ENCODE measurements at regions not wholly inside any gene's neighbourhood (a gene's known extent, or its start where the extent isn't known, plus 50 kb on each side); places are given as distances from the start of the nearest gene placed in this dataset.
"Not testable (repeated sequence)": the region's sequence is repeated elsewhere in the genome, so short reads cannot be mapped to it uniquely, and the experiment has no call there.

GRCh38 chr3:86378829-86379228, 612.1 kb downstream of the VGLL3 start:
- Histone ChIP-seq H3F3A (ENCODE audit: insufficient read depth) (no peaks in the 10 kb centered on the region), H3K9me2 (replicated peaks; ENCODE audit: insufficient read depth, low read length) (no peaks in the 10 kb centered on the region), H2AFZ (ENCODE audit: low read depth, low read length, severe bottlenecking) (no peak overlapping the region), H3K36me3 (ENCODE audit: low read length) (no peaks in the 10 kb centered on the region), H3K4me3 (ENCODE audit: insufficient read depth, low read length, poor library complexity, severe bottlenecking) (no peak overlapping the region), H4K20me1 (ENCODE audit: low read depth, low read length) (no peaks in the 10 kb centered on the region), H3K27me3 (ENCODE audit: low read length) (no peaks in the 10 kb centered on the region), H3K27ac (ENCODE audit: low read depth, low read length) (no peak overlapping the region), H3K4me2 (ENCODE audit: low read depth, low read length, poor library complexity, severe bottlenecking) (no peak overlapping the region), H3K9ac (ENCODE audit: low read length) (no peak overlapping the region), H3K79me2 (ENCODE audit: insufficient read depth, low read length) (no peaks in the 10 kb centered on the region), H3K9me3 (ENCODE audit: insufficient read depth, low read length) (no peaks in the 10 kb centered on the region)
- TF ChIP-seq CTCF (IDR thresholded peaks at IDR 0.05; ENCODE audit: insufficient read depth, low read length, poor library complexity, severe bottlenecking) (no peak), EZH2phosphoT487 (conservative IDR thresholded peaks at IDR 0.05; ENCODE audit: low read length) (no peak)

DNA sequence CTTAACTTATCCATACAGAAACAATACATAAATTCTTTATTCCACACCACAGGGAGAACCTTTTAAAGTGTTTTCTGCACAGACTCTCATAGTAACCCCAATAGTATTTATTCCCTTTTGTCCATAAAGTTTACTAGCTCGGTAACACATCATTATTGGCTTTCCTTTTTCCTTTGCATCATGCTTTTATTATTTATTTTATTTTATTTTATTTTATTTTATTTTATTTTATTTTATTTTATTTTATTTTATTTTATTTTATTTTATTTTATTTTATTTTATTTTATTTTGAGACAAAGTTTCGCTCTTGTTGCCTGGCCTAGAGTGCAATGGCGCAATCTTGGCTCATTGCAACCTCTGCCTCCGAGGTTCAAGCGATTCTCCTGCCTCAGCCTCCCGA, 655.4 kb downstream of the VGLL3 start:
- not testable (repeated sequence) for H3K4me2 ChIP-seq (ENCODE audit: low read depth, low read length, poor library complexity, severe bottlenecking); H3K79me2 ChIP-seq (ENCODE audit: insufficient read depth, low read length); H3K4me3 ChIP-seq (ENCODE audit: insufficient read depth, low read length, poor library complexity, severe bottlenecking); H3K9ac ChIP-seq (ENCODE audit: low read length); H3K36me3 ChIP-seq (ENCODE audit: low read length); H3F3A ChIP-seq (ENCODE audit: insufficient read depth); H2AFZ ChIP-seq (ENCODE audit: low read depth, low read length, severe bottlenecking); H3K27me3 ChIP-seq (ENCODE audit: low read length); H3K9me2 ChIP-seq (replicated peaks; ENCODE audit: insufficient read depth, low read length); H3K27ac ChIP-seq (ENCODE audit: low read depth, low read length); H3K9me3 ChIP-seq (ENCODE audit: insufficient read depth, low read length); H4K20me1 ChIP-seq (ENCODE audit: low read depth, low read length)

DNA sequence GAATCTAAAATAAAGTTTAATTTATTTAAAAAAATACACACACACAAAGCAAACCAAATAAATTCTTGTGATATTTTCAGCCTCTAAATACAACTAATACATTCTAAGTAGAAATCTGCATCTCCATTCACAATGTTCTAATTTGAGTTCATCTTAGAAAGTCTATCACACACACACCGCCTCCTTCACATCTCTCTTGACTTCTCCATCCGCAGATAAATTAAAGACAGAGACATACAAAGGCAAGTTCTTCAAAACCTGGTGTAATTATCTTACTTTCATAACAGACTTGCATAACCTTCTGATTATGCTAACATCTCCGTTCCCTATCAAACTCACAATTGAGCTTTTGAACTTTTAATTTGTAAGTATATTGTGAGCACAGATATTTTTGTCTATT, 657.3 kb downstream of the VGLL3 start:
- Histone ChIP-seq H4K20me1 (ENCODE audit: low read depth, low read length) (no peaks in the 10 kb centered on the region), H3K36me3 (ENCODE audit: low read length) (no peaks in the 10 kb centered on the region), H3K27ac (ENCODE audit: low read depth, low read length) (no peak overlapping the region), H3K9ac (ENCODE audit: low read length) (no peak overlapping the region), H3F3A (ENCODE audit: insufficient read depth) (no peaks in the 10 kb centered on the region), H3K4me3 (ENCODE audit: insufficient read depth, low read length, poor library complexity, severe bottlenecking) (no peak overlapping the region), H3K9me2 (replicated peaks; ENCODE audit: insufficient read depth, low read length) (no peaks in the 10 kb centered on the region), H3K9me3 (ENCODE audit: insufficient read depth, low read length) (no peaks in the 10 kb centered on the region), H2AFZ (ENCODE audit: low read depth, low read length, severe bottlenecking) (no peak overlapping the region), H3K4me2 (ENCODE audit: low read depth, low read length, poor library complexity, severe bottlenecking) (no peak overlapping the region), H3K79me2 (ENCODE audit: insufficient read depth, low read length) (no peaks in the 10 kb centered on the region), H3K27me3 (ENCODE audit: low read length) (no peaks in the 10 kb centered on the region)
- TF ChIP-seq CTCF (IDR thresholded peaks at IDR 0.05; ENCODE audit: insufficient read depth, low read length, poor library complexity, severe bottlenecking) (no peak), EZH2phosphoT487 (conservative IDR thresholded peaks at IDR 0.05; ENCODE audit: low read length) (no peak)

DNA sequence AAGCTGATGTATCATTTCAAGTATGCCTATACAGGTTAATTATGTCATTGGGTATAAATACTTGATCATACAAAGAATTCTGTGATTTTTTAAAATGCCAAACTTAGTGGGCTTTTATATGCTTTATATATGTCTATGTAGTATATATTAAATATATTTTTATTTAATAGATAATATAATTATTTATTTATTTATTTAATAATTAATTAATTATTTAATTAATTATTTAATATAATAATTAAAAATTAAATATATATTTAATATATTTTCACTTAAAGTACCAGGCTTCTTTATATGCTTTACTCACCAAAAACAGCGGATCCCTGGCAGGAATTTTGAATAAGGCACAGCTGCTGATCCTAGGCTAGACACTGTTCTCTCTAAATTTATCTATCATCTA, 687.0 kb downstream of the VGLL3 start:
- H3K9ac ChIP-seq (ENCODE audit: low read length) = no peak overlapping the region
- H2AFZ ChIP-seq (ENCODE audit: low read depth, low read length, severe bottlenecking) = no peak overlapping the region
- TF ChIP-seq CTCF (IDR thresholded peaks at IDR 0.05; ENCODE audit: insufficient read depth, low read length, poor library complexity, severe bottlenecking) (no peak), EZH2phosphoT487 (conservative IDR thresholded peaks at IDR 0.05; ENCODE audit: low read length) (no peak)
- H3K27me3 ChIP-seq (ENCODE audit: low read length) = no peaks in the 10 kb centered on the region
- H3K79me2 ChIP-seq (ENCODE audit: insufficient read depth, low read length) = no peaks in the 10 kb centered on the region
- H3K27ac ChIP-seq (ENCODE audit: low read depth, low read length) = no peak overlapping the region
- no peaks in the 10 kb centered on the region for H3K9me3 ChIP-seq (ENCODE audit: insufficient read depth, low read length)
- H3K9me2 ChIP-seq (replicated peaks; ENCODE audit: insufficient read depth, low read length) = no peaks in the 10 kb centered on the region
- no peaks in the 10 kb centered on the region for H3F3A ChIP-seq (ENCODE audit: insufficient read depth)
- H3K36me3 ChIP-seq (ENCODE audit: low read length) = no peaks in the 10 kb centered on the region
- H3K4me3 ChIP-seq (ENCODE audit: insufficient read depth, low read length, poor library complexity, severe bottlenecking) = no peak overlapping the region
- H3K4me2 ChIP-seq (ENCODE audit: low read depth, low read length, poor library complexity, severe bottlenecking) = no peak overlapping the region
- H4K20me1 ChIP-seq (ENCODE audit: low read depth, low read length) = no peaks in the 10 kb centered on the region
